Naive thymus-derived CD8-positive, alpha-beta T cell (primary cell): ENCODE measurements at regions not wholly inside any gene's neighbourhood (a gene's known extent, or its start where the extent isn't known, plus 50 kb on each side); places are given as distances from the start of the nearest gene placed in this dataset.
"Not testable (repeated sequence)": the region's sequence is repeated elsewhere in the genome, so short reads cannot be mapped to it uniquely, and the experiment has no call there.

ENCODE experiments used
- ATAC-seq, 2 donors: fragments of 150-1000 bp; cut with Tn5 transposase in 1 of 2; sonication (Bioruptor Pico), chemical (Tn5 transposase) in 1 of 2; 1 replicate in 1 of 2; 2 replicates in 1 of 2; pipeline ENCODE4 v1.10.0; 2021; ENCODE audit warnings: mild to moderate bottlenecking in 2 of 2, moderate library complexity in 2 of 2
- POLR2A ChIA-PET: fragments of 350-600 bp; sonication (Branson Sonifier 250); formaldehyde crosslinking; loops from one replicate; lab custom pipeline; 2021; ENCODE audit warnings: antibody characterized with exemption; lab: Charles Lee
- DNase-seq, 10 donors: peaks; one replicate each; pipeline versions ENCODE4 v3.0.0 to v3.0.0-alpha.2; 2020 to 2022
- H3K27ac Mint-ChIP-seq, 10 donors: one replicate each; pipeline ENCODE4 v1.8.0; 2020 to 2022; ENCODE audit warnings: mild to moderate bottlenecking in 10 of 10, mixed read lengths in 10 of 10, moderate library complexity in 4 of 10, inconsistent platforms in 1 of 10
- H3K27me3 Mint-ChIP-seq, 5 donors: one replicate each; pipeline ENCODE4 v1.8.0; 2021 to 2022; ENCODE audit warnings: mixed read lengths in 5 of 5
- H3K36me3 Mint-ChIP-seq, 3 donors: one replicate each; pipeline ENCODE4 v1.8.0; 2020 to 2022; ENCODE audit warnings: mixed read lengths in 3 of 3, mild to moderate bottlenecking in 2 of 3, inconsistent platforms in 1 of 3
- H3K4me1 Mint-ChIP-seq, 4 donors: one replicate each; pipeline ENCODE4 v1.8.0; 2021 to 2022; ENCODE audit warnings: mixed read lengths in 4 of 4
- H3K4me3 Mint-ChIP-seq, 10 donors: one replicate each; pipeline ENCODE4 v1.8.0; 2020 to 2022; ENCODE audit warnings: mild to moderate bottlenecking in 10 of 10, mixed read lengths in 10 of 10, moderate library complexity in 6 of 10, inconsistent platforms in 1 of 10
- H3K9me3 Mint-ChIP-seq, 9 donors: one replicate each; pipeline ENCODE4 v1.8.0; 2020 to 2022; ENCODE audit warnings: mixed read lengths in 9 of 9, mild to moderate bottlenecking in 3 of 9, inconsistent platforms in 1 of 9, moderate library complexity in 1 of 9

DNA sequence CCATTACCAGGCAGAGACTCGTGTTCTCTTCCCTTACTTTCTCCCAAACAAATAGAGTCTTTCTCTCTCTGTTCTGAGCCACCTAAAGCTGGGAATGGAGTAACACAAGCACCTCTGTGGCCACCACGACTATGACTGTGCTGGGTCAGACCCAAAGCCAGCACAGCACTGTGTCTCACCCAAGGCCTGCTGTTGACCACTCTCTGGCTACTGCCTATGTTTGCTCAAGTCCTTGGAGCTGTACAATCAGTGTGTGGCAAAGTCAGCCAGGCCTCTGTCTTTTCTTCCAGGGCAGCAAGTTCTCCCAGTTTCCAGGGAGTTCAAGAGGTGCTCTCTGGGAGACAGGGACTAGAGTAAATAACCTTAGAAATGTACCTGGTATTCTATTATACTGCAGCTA is 239.4 kb downstream of the FAM47A start:
- no peak for ATAC-seq
- POLR2A ChIA-PET = no interaction called here
- Mint-ChIP-seq H3K27me3 (no peaks in the 10 kb centered on the region), H3K27ac (no peak overlapping the region), H3K4me1 (no peaks in the 10 kb centered on the region), H3K4me3 (no peak overlapping the region), H3K9me3 (peaks cover 0 to 4% (median 0%) of the 10 kb centered on the region in 9 donors), H3K36me3 (peaks cover 0 to 5% (median 0%) of the 10 kb centered on the region in 3 donors)
- DNase-seq = no peak

DNA sequence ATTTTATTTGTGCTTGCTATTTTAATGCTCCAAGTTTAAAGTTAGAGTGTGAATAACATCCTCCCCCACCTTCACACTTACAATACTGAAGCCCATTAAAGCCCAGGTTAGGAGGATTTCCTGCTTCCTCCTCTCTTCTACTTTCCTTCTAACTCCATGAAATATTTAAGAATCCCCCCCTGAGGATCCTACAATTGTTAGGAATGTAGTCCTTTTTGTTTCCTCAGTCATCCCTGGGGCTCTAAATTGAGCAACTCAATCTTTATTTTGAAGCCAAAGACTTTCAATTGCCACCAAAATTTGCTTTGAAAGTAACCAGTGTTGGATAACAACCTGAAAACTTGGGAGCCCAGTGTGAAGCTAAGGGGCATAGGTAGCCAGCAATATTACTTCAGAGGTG is 276.9 kb downstream of the FAM47A start:
- H3K4me1 Mint-ChIP-seq = no peaks in the 10 kb centered on the region

DNA sequence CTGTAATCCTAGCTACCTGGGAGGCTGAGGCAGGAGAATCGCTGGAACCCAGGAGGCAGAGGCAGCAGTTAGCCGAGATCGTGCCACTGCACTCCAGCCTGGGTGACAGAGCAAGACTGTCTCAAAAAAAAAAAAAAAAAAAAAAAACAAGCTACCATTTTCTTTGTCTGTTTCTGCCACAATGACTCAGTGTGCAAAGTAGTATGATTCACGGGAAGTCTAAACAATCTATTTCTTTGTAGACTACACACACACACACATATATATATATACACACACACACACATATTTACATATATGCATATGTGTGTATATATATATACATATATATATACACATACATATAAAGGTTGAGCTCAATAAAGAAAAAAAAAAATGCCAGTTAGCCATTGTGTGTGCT is 280.0 kb downstream of the FAM47A start:
- H3K4me1 Mint-ChIP-seq, DNase-seq, H3K4me3 Mint-ChIP-seq, H3K36me3 Mint-ChIP-seq, POLR2A ChIA-PET, H3K27me3 Mint-ChIP-seq, H3K27ac Mint-ChIP-seq, ATAC-seq: not testable (repeated sequence)
- peaks cover 0 to 17% (median 3%) of the 10 kb centered on the region in 9 donors for H3K9me3 Mint-ChIP-seq

More for the DNA sequence above, 276.9 kb downstream of the FAM47A start:
- peaks cover 0 to 7% (median 3%) of the 10 kb centered on the region in 9 donors for H3K9me3 Mint-ChIP-seq
- no peak overlapping the region for H3K4me3 Mint-ChIP-seq
- H3K27ac Mint-ChIP-seq = no peak overlapping the region
- no peak for DNase-seq
- H3K36me3 Mint-ChIP-seq = peaks cover 0 to 4% (median 0%) of the 10 kb centered on the region in 3 donors
- POLR2A ChIA-PET = no interaction called here
- ATAC-seq = no peak
- no peaks in the 10 kb centered on the region for H3K27me3 Mint-ChIP-seq

GRCh38 chrX:33840176-33840575 is 291.9 kb downstream of the FAM47A start:
- Mint-ChIP-seq H3K9me3 (peaks cover 0 to 3% (median 0%) of the 10 kb centered on the region in 9 donors), H3K27ac (no peak overlapping the region), H3K4me1 (peaks cover 0 to 1% (median 0%) of the 10 kb centered on the region in 4 donors), H3K27me3 (no peaks in the 10 kb centered on the region), H3K4me3 (no peak overlapping the region), H3K36me3 (no peaks in the 10 kb centered on the region)
- ATAC-seq (no peak), DNase-seq (no peak)
- POLR2A ChIA-PET = no interaction called here

GRCh38 chrX:33831211-33831610 is 300.9 kb downstream of the FAM47A start:
- DNase-seq = no peak
- no peak overlapping the region for H3K27ac Mint-ChIP-seq
- peaks cover 0 to 37% (median 7%) of the 10 kb centered on the region in 9 donors for H3K9me3 Mint-ChIP-seq
- ATAC-seq = no peak
- no peaks in the 10 kb centered on the region for H3K27me3 Mint-ChIP-seq
- no peaks in the 10 kb centered on the region for H3K4me1 Mint-ChIP-seq
- POLR2A ChIA-PET = no interaction called here
- no peak overlapping the region for H3K4me3 Mint-ChIP-seq
- peaks cover 0 to 5% (median 0%) of the 10 kb centered on the region in 3 donors for H3K36me3 Mint-ChIP-seq

GRCh38 chrX:33817266-33817665 is 314.8 kb downstream of the FAM47A start:
- Mint-ChIP-seq H3K9me3 (peaks cover 0 to 13% (median 8%) of the 10 kb centered on the region in 9 donors), H3K27ac (no peak overlapping the region), H3K27me3 (no peaks in the 10 kb centered on the region), H3K4me3 (no peak overlapping the region), H3K36me3 (peaks cover 0 to 4% (median 0%) of the 10 kb centered on the region in 3 donors), H3K4me1 (no peaks in the 10 kb centered on the region)
- POLR2A ChIA-PET = no interaction called here
- DNase-seq (no peak), ATAC-seq (no peak)

DNA sequence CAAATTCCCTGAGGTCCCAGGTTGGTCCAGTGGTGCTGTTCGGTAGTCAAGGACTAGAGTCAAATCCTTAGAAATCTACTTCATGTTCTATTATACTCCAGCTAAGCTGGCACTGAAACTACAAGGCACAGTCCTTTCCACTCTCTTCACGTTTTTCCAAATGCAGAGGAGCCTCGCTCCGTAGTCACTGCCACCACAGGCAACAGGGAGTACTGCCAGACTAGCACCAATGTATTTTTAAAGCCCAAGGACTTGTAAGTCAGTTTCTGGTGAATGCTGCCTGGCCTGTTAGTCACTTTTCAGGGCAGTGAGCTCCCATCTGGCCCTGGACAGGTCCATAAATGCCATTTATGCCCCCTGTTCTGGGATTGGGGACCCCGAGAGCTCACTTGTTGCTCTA is 323.5 kb downstream of the FAM47A start:
- Mint-ChIP-seq H3K4me1 (no peaks in the 10 kb centered on the region), H3K4me3 (no peak overlapping the region), H3K27ac (no peak overlapping the region), H3K9me3 (peaks cover 0 to 20% (median 5%) of the 10 kb centered on the region in 9 donors), H3K27me3 (no peaks in the 10 kb centered on the region), H3K36me3 (peaks cover 0 to 7% (median 0%) of the 10 kb centered on the region in 3 donors)
- POLR2A ChIA-PET = no interaction called here
- no peak for DNase-seq
- no peak for ATAC-seq

DNA sequence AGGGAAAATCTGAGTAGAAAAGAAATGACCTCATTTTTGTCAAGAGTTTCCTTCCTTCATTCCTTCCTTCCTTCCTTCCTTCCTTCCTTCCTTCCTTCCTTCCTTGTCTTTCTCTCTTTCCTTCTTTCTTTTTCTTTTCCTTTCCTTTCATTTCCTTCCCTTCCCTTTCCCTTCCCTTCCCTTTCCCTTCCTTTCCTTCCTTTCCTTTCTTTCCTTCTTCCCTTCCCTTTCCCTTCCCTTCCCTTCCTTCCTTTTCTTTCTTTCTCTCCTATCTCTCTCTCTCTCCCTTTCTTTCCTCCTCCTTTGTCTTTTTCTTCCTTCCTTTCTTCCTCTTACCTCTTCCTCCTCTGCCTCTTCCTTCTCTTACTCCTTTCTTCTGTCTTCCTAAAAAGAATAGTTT is 347.6 kb downstream of the FAM47A start:
- H3K36me3 Mint-ChIP-seq = no peaks in the 10 kb centered on the region
- no peak overlapping the region for H3K27ac Mint-ChIP-seq
- no peaks in the 10 kb centered on the region for H3K4me1 Mint-ChIP-seq
- peaks cover 0 to 10% (median 1%) of the 10 kb centered on the region in 9 donors for H3K9me3 Mint-ChIP-seq
- no peak overlapping the region for H3K4me3 Mint-ChIP-seq
- no peaks in the 10 kb centered on the region for H3K27me3 Mint-ChIP-seq
- POLR2A ChIA-PET = no interaction called here
- DNase-seq = no peak
- ATAC-seq = no peak

DNA sequence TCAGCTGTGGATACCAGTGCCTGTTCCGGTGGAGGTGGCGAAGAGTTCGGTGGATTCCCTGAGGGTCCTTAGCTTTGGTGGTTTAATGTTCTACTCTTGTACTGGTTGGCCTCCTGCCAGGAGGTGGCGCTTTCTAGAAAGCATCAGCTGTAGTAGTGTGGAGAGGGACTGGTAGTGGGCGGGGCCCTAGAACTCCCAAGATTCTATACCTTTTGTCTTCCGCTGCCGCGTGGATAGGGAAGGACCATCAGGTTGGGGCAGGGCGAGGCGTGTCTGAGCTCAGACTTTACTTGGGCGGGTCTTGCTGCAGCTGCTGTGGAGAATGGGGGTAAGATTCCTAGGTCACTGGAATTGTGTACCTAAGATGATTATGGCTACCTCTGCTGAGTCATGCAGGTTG is 390.3 kb downstream of the FAM47A start:
- Mint-ChIP-seq H3K4me1 (no peaks in the 10 kb centered on the region), H3K27ac (no peak overlapping the region), H3K9me3 (peaks cover 6 to 32% (median 12%) of the 10 kb centered on the region in 9 donors), H3K27me3 (no peaks in the 10 kb centered on the region), H3K36me3 (peaks cover 0 to 4% (median 0%) of the 10 kb centered on the region in 3 donors), H3K4me3 (no peak overlapping the region)
- POLR2A ChIA-PET = no interaction called here
- DNase-seq (no peak), ATAC-seq (no peak)

DNA sequence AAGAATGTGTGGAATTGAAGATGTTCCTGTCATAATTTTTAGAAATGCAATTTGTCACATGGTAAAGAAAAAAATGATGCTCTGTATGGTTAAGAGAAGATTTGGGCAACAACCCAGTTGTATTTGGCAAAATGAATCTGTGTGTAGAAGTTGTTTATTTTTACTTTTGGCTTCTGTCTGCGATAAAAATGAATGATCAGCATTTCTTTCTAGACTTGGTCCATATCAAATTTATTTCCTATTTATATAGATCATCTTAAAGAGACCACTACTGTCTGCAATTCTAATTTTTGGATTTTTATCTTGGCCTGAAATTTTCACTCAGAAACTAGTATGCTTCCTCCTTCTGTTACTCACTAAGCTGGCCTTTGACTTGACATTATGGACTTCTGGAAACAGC is 396.9 kb downstream of the FAM47A start:
- Mint-ChIP-seq H3K27ac (no peak overlapping the region), H3K9me3 (peaks cover 2 to 20% (median 6%) of the 10 kb centered on the region in 9 donors), H3K4me1 (no peaks in the 10 kb centered on the region), H3K4me3 (no peak overlapping the region), H3K27me3 (no peaks in the 10 kb centered on the region), H3K36me3 (peaks cover 0 to 4% (median 0%) of the 10 kb centered on the region in 3 donors)
- ATAC-seq (no peak), DNase-seq (no peak)
- POLR2A ChIA-PET = no interaction called here

DNA sequence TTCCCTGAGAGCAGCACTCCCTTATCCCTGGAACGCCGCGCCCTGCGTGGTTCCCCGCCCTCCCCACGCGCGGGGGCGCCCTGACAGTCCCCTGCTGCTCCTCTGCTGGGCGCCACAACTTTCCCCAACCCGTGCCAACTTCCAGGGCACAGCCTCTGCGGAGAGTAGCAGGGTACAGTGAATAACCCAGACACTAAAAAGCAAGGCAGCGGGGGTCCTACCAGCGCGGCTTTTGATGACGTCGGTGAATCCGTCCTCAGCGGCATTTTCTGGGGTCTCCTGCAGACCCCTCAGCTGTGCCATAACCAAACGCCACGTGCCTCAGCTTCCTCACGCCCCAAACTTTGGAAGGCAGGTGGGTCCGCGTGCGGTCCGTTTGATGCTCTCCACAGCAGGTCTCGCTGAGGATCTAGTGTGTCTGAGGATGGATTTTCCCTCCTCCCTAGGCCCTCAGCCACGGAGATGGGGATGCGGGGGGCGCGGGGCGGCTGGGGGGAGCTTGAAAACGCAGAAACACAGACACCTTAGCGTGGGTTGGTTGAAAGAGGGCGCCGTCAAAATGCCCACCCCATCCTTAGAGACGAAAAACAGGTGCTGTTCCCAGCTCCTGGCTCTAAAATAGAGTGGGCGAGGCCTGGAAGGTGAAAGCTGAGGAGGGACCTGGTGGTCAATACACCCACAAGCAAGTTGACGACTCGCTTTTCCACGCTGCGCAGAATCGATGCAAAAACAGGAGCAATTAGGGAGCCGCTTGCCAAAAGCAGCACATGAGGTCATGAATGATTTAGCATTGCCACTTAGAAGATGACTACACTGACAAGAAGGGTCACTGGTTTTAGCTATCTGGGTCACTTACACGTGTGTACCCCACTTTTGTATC is 405.6 kb downstream of the FAM47A start:
- Mint-ChIP-seq H3K27me3 (no peaks in the 10 kb centered on the region), H3K36me3 (no peaks in the 10 kb centered on the region), H3K9me3 (peaks cover 0 to 11% (median 0%) of the 10 kb centered on the region in 9 donors), H3K27ac (no peak overlapping the region), H3K4me3 (no peak overlapping the region), H3K4me1 (no peaks in the 10 kb centered on the region)
- ATAC-seq (no peak), DNase-seq (no peak)
- POLR2A ChIA-PET = no interaction called here

DNA sequence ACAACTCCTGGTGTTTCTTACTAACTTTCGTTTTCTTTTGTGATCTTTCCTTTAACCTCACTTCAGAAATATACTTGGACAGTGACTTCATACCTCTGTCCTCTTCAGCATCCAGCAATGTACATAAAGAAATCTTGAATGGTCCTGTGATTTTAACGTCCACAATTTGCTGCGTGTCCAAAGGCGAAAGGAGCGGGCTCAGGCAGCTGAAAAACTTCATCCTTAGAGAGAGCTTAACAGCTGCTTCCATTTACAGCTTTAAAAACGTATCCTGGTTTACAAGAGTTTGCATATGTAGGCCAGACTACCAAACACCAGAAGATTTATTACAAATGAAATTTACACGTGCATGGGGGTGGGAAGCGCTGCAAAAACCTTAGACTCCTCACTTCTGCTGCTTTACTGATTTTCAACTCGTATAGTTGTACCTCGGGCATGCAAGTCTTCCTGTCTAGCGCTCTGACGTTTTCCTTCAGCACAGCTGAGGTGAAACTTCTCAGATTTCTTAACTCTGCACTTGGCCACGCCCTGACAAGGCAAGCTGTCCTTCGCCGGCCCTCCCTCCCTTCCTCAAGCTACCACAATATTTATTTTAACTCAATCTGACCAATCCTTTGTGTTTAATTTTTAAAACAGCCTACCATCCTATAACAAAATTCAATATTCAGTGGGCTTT is 406.4 kb downstream of the FAM47A start:
- no peaks in the 10 kb centered on the region for H3K36me3 Mint-ChIP-seq
- no peaks in the 10 kb centered on the region for H3K4me1 Mint-ChIP-seq
- no peaks in the 10 kb centered on the region for H3K27me3 Mint-ChIP-seq
- peaks cover 0 to 11% (median 0%) of the 10 kb centered on the region in 9 donors for H3K9me3 Mint-ChIP-seq
- no peak overlapping the region for H3K27ac Mint-ChIP-seq
- no peak for ATAC-seq
- no peak for DNase-seq
- POLR2A ChIA-PET = no interaction called here
- peak overlapping the region in 1 of 10 donors; percentile 3 for H3K4me3 Mint-ChIP-seq

GRCh38 chrX:33721927-33722326 is 410.2 kb downstream of the FAM47A start:
- ATAC-seq = no peak
- DNase-seq = no peak
- no peak overlapping the region for H3K27ac Mint-ChIP-seq
- H3K36me3 Mint-ChIP-seq = no peaks in the 10 kb centered on the region
- peaks cover 0 to 6% (median 0%) of the 10 kb centered on the region in 9 donors for H3K9me3 Mint-ChIP-seq
- no peak overlapping the region for H3K4me3 Mint-ChIP-seq
- no peaks in the 10 kb centered on the region for H3K4me1 Mint-ChIP-seq
- POLR2A ChIA-PET = no interaction called here
- no peaks in the 10 kb centered on the region for H3K27me3 Mint-ChIP-seq
